Stimulated activated CD4-positive, alpha-beta T cell treated with anti-CD3 and anti-CD28 coated beads, Interleukin-2, amount 100 ng/mL, for 48 hours (primary cell): ENCODE measurements at regions not wholly inside any gene's neighbourhood (a gene's known extent, or its start where the extent isn't known, plus 50 kb on each side); places are given as distances from the start of the nearest gene placed in this dataset.
"Not testable (repeated sequence)": the region's sequence is repeated elsewhere in the genome, so short reads cannot be mapped to it uniquely, and the experiment has no call there.

Source experiments
- DNase-seq, 2 donors: peaks; one replicate each; pipeline ENCODE4 v3.0.0-alpha.2; 2020

GRCh38 chr6:4676016-4676415 is 100.2 kb upstream of the CDYL start:
- no peak for DNase-seq

DNA sequence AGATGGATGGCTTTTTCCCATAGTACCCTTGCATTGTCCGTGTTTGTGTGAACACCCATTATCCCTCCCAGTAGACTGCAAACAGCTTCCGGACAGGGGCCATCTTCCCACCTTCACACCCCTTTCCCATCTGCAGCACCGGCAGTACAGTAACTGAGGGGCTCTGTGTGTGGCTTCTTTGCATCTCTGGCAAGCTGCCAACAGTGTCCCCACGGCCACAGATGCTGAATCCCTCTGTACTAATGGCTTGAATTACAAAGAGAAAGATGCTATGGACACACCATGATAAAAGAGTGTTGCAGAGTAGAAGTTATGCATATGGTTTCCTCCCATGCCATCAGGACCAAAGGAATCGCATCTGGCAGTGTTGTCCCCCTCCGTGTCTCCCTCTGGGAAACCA is 101.1 kb upstream of the CDYL start:
- DNase-seq: no peak

GRCh38 chr6:4673861-4674260 is 102.3 kb upstream of the CDYL start:
- no peak for DNase-seq

GRCh38 chr6:4672772-4673171 is 103.4 kb upstream of the CDYL start:
- DNase-seq: no peak

DNA sequence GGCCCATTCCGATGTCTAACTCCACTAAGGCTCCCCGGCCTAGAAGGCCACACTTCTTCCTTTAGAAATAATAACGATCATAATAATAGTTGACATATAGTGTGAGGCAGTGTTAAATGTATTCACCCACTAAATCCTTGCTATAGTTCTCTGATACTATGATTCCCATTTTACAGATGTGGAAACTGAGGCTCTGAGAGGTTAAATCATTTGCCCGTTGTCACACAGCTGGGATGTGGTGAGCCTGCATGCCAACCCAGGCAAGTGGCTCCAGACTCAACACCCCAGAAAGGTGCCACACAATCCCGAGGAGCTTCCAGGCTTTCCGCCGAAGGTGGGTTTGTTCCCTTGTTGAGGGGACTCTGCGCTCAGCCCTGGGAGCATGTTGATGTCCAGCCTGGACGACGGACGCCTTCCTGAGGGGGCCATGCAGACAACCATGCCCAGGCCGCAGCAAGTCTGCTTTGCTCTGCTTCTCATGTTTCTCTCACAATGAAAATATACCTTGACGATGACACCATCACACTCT is 104.6 kb upstream of the CDYL start:
- no peak for DNase-seq

- no peak for DNase-seq
Measured at GRCh38 chr6:4670824-4671409, 105.3 kb upstream of the CDYL start.

DNA sequence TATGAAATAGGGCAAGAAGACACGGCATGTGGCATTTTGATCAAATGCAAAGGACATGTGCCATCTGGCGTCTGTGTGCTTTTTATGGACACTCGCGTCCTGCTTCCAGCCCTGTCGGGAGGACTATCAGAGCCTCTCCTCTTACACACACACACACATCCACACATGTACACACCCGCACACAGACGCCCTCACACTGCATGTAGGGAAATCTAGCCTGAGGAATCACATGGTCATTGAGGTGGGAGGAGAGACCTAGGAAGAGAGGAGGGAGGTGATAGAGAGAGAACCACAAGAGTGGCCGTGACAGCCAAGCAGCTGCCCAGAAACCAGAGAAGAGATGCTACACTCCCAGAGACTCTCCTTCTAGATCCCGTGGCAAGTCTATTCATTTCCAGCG is 105.9 kb upstream of the CDYL start:
- no peak for DNase-seq

- DNase-seq: no peak
Measured at GRCh38 chr6:4668271-4669179, 107.7 kb upstream of the CDYL start.

DNA sequence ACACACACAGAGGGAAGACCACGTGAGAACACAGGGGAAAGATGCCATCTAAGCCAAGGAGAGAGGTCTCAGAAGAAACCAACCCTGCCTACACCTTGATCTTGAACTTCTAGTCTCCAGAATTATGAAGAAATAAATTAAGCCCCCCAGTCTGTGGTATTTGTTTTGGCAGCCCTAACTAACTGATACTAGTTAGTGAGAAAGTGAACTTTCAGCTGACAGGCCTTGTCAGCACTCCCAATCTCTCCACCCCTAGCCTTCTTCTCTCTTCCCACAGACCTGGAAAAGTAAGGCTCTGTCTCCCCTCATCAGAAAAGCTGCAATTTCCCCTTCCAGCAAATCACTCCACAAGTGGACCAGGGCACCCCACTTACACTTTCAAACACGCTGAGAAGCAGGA is 108.6 kb upstream of the CDYL start:
- DNase-seq: no peak

- DNase-seq: no peak
Measured at GRCh38 chr6:4666886-4667513, 109.2 kb upstream of the CDYL start.

DNA sequence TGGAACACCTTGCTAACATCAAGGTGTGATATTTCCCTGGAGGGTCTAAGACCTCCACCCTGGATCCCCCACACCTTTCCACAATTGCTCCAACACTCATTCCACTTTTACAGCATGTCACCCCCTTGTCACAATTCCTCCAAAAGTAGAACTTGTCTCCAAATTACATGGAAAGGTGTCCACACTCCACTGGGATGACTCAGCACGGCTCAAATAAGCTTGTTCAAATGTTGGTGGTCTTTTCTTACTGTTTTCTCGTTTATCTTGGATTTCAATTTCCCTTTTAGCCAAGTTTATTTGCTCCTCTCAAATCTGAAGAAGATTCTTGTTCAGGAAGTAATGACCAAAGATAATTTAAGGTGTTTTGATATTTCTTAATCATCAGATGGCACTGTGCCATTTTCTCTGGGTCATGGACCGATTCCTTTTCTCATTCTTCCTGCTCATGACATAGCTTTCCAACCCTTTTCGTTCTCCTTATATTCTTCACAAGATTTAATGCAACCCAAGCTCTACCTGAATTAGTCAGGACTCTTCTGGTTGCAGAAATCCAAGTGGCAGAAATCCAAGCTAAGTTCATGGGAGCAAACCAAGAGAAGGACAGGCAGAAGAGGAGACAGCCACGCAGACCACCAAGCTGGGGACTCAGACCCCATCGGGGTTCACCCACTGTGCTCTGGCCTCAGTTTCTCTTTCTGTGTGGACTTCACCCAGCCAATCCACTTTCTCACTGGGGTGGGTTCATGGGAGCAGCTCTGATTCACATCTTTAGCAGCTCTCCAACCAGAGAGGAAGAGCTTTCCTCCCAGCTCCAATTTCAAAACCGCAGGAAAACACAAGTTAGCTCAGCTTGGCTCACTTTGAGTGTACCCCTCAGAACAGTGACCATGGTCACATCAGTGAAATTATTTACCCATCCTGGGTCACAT is 110.5 kb upstream of the CDYL start:
- DNase-seq: no peak

GRCh38 chr6:4664911-4665310 is 111.3 kb upstream of the CDYL start:
- no peak for DNase-seq

- no peak for DNase-seq
Measured at GRCh38 chr6:4664117-4664626, 112.0 kb upstream of the CDYL start.

GRCh38 chr6:4662886-4663285 is 113.3 kb upstream of the CDYL start:
- DNase-seq: no peak

DNA sequence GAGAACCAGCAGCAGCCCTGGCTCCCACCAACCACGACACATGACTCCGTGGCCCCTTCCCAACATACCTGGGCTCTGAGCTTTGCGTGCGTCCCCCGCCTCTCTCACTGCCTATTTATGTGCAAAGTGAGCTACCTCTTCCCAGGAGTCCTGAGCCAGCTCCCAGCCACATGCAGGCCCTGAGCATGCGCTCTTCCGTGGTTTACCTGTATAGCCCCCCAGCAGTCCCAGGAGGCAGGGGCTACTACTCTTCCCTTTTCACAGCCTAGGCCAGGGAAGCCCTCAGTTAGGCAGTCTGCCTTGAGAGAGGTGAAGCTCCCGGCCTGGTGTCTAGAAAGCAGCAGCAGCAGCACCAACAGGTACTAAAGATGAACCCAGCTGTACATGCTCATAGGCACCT is 114.8 kb upstream of the CDYL start:
- no peak for DNase-seq

DNA sequence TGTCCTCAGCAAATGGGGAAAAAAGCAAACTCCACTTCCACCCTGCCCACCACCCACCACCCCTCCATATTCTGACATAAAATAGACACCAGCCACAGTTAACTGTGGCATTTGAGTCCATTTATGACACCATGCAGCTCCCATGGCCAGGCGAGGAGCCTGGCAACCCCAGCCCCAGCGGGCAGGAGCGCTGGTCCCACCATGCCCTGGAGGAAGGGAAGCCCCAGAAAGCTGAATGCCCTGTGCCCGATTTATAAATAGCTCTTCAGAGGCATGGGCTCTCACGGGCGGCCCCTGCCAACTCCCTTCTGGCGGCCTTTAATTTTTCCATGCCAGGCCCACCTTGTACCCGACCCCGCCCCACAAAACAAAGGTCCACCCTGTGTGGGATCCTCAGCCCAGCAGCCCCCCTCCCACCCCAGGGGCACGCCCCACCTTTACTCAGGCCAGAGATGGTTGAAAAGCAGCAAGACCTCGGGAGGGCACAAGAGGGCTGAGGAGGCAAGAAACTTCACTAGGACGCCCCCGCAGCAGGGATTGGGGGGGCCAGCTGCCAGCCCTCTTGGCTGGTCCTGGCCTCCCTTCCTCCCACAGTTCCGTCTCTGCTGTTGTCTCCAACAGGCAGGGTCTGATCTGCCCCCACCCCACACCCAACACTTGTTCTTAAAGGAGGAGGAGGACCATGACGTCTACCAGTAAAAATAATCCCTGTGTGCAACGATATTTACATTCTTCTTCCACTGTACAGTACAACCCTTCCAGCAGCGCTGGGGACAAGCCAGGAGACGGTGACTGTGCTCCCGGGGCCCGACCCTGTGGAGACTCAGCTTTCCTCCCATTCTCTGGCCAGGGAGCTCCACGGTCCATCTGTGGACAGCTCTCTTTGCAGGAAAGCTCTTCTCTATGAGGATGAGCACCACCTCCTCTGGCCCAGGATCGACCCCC is 115.6 kb upstream of the CDYL start:
- DNase-seq: no peak

- not testable (repeated sequence) for DNase-seq
Measured at GRCh38 chr6:4659719-4660118, 116.5 kb upstream of the CDYL start.

DNA sequence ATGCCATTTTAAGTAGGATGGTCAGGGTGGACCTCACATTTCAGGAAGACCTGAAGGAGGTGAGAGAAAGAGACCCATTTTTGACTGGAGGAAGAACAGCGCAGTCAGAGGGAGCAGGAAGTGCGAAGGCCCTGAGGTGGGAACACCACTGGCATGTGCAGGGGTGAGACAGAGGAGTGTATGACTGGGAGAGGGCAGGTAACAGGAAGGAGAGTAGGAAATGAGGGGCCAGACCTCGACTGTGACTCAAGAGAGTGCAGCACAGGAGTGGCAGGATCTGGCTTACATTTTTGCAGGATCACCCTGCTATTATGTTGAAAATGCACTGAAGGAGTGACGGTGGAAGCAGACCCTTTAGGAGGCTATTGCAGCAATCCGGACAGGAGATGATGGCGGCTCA is 117.7 kb upstream of the CDYL start:
- DNase-seq: no peak

DNA sequence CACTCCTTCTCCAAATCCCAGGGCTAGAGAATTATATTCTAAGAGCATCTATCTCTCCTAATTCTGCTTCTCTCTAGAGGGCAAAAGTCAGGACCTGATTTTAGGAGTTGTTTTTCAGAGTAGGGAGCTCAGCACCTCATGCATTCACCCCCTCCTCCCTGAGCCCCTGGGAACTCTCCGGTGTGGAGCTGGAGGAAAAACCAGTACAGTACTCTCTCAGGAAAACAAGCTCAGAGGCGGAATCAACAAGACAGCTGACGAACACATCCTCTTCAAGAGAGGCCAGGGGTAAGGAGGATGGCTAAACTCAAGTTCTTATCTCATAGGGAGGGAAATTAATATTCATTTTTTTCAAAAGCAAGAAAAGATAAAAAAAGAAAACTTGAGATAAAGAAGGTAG is 120.1 kb upstream of the CDYL start:
- no peak for DNase-seq

DNA sequence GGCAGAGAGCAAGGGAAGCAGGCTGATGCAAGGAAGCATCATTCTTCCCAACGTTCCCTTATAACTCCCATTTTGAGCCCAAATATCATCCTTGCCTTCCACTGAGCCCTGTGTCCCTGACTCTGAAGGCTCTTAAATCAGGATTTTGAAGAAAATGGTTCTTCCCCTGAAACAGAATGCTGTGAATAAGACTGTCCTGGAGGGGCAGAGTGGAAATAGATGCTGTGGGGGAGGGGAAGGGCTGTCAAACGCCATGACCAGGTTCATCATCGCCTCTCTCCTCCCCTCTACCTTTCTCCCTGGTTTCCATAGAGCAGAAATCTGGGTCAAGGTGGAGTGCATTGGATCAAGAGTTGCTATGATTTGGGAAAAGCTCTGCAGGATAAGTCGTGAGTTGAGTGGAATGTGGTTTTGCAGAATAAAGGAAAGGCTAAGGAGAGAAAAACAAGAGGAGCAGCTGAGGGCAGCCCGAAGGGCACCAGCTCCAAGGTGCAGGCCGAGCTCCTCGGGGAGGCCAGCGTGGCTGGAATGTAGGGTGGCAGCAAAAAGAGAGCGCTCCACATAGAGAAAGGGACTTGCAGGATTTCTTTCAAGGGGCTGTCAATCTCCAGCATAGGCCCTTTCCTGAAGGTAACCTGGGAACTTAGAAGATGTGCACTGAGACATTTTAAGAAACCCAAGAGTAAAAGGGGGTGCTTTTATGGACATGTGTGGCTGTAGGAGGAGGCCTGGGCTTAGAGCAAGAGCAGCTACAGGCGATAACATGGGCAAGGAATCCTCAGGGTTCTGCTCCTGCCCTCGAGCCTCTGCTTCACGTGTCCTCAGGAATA is 120.8 kb upstream of the CDYL start:
- DNase-seq: no peak
